ENCODE measurements at regions not wholly inside any gene's neighbourhood (a gene's known extent, or its start where the extent isn't known, plus 50 kb on each side); places are given as distances from the start of the nearest gene placed in this dataset.

DNA sequence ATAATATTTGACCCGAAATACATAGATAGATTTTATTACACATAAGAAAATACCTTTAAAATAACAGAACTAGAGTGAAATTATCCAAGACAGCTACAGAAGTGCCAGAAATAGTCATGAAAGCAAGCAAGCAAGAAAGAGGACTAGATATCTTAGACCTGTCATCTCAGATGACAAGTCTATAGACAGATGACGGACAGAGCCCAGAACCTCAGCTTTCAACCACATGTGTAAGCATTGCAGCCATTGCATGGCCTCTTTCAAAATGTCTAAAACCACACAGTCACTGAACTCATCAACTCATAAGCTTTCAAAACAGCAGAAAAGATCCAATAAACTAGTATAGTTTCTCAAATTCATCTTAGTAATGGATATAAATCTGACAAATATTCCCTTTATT lies 59.8 kb upstream of the FHIT start:
- no peak for DNase-seq (ENCODE audit: low read depth)

DNA sequence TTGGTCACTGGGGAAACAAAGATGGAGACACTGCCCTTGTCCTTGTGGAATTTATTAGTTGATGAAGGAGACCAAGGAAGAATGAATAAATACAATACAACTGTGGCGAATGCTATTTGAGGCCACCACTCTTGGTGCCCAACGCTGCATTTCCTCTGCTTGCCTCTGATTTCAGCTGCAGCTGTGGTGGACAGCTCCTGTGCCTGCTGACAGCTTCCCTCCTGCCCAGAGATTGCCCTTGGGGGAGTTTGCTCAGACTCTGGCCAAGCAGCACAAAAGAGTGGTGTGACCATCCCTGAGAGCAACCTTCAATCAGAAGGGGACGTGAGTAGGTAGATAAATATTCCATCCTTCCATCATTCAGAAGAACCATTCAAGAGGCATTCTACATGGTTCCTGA lies 64.6 kb upstream of the FHIT start:
- DNase-seq (ENCODE audit: low read depth): no peak

DNA sequence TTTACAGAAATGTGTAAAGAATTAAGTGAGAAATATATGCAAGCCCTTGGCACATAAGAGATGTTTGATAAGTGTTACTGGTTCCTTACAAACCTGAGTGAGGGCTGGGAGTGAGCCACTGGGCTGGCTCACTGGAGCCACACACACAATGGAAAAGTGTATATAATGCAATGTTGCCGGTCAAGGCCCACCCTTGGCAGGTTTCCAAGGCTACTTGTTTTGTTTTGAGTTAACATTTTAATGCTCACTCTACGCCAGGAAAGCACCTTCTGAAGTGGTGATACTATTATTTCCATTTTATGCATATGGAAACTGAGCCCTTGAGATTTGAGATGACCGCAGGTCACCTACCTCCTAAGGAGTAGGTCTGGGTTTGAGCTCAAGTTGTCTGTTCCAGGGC lies 71.8 kb upstream of the FHIT start:
- no peak for DNase-seq (ENCODE audit: low read depth)

DNA sequence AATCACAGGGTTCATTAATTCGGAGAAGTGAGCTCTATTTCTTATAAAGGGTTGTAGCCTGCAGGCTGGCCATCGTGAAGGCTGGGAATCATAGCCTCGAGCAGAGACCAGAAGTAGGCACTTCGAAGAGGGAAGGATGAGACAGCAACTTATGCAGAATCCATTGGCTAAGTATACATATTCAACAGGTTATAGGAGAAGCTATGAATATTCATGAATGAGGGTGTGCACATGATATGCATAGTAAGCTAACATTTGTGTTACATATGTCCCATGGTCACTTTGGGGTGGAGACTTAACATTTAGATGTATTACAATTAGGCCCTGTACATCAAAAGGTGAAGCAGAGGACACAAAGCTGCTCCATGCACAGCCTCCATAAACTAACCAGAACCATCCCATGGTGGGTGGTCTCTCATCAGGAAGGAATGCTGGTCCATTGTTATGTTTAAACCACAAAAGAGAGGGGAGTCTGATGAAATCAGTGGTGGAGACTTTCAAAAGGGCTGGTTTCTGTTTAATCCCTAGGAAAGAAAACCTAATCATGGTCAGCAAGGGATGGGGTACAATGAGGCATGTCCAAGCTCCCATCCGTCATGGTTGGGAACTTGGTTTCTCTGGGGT lies 80.8 kb upstream of the FHIT start:
- DNase-seq (ENCODE audit: low read depth): no peak

DNA sequence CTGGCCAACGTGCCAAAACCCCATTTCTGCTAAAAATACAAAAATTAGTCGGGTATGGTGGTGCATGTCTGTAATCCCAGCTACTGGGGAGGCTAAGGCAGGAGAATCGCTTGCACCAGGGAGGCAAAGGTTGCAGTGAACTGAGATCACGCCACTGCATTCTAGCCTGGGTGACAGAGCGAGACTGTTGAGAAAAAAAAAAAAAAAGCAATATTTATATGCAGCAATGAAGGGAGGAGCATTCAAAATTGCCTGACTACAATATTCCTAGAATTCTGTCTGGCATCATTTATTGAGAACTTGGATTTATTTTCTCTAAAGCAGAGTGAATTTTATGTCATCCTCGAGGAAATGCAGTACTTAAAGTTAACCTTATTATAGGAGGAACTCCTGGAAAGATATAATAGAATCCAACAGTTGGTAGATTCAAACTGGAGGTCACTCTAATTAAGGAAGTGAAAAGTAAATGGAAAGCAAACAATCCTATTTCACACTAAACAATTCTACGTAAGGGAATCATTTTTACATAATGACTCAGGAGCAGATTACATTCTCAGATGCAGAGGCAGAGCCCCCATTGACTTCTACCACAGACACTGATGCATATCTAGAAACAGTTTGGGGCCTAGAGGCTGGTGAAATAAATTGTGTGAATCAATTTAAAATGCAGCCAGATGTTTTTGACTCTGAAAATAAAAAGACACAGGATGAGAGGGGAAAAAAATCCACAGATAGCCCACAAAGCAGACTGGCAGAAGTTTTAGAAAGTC lies 82.1 kb upstream of the FHIT start:
- DNase-seq (ENCODE audit: low read depth): no peak

DNA sequence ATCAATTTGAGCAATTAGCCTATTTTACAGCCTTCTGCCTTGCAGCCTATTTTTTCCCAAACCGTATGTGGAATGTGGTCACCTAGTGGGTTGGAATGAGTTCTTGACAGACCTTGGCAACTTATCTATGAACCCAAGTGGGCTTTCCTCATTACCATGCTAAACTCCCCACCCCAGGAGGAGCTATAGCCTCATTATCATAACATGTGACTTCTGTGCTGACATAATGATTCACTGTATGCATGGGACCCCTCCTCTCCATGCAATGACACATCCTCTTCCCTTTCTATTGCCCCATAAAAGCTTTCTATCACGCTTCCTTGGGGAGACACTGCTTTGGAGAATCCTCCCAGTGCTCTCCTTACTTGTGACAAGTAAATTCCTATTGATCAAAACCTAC lies 83.5 kb upstream of the FHIT start:
- no peak for DNase-seq (ENCODE audit: low read depth)

GRCh38 chr3:61340931-61341461 lies 89.7 kb upstream of the FHIT start:
- DNase-seq (ENCODE audit: low read depth): no peak

- DNase-seq (ENCODE audit: low read depth): no peak
Measured at GRCh38 chr3:61343543-61343942, 92.3 kb upstream of the FHIT start.

GRCh38 chr3:61345020-61345419 lies 93.8 kb upstream of the FHIT start:
- no peak for DNase-seq (ENCODE audit: low read depth)

- DNase-seq (ENCODE audit: low read depth): no peak
Measured at GRCh38 chr3:61347981-61348380, 96.7 kb upstream of the FHIT start.

DNA sequence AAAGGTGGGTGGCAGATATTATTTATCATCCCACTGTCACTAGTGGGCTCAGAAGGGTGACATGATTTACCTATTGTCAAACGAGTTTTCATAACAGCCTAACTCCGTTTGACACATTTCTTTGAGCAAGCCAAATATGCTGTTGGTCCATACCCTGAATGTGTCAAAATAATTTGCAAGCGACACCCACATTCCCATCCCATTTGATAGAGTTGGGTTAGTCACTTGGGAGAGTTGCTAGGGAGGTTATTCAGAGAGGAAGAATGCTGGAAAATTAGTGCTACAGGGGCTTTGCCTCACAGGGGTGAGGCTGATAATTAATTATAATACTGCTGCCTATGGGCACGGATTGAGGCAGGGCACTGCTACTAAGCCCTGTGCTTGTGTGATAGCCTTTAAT lies 98.5 kb upstream of the FHIT start:
- no peak for DNase-seq (ENCODE audit: low read depth)

DNA sequence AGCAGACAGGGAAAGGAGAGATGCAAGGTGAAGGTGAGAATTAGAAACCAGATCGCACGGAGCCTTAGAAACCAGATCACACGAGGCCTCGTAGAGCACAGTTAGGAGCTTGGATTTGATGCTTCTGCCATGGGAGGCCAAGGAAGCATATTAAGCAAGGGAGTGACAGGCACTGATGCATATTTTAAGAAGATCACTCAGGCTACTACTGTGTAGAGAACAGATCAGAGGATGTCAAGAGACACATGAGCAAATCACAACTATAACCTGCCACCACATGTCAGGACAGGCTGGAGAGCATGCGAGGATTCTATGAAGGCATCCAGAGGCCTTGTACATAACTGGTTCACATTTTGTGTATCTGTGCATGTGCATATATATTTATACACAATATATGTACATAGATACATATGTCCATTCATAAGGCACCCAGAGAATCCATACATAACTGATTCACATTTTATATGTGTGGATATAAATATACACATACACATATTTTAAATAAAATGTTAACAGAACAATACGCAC lies 99.6 kb upstream of the FHIT start:
- no peak for DNase-seq (ENCODE audit: low read depth)

- no peak for DNase-seq (ENCODE audit: low read depth)
Measured at GRCh38 chr3:61352306-61352705, 101.1 kb upstream of the FHIT start.

- no peak for DNase-seq (ENCODE audit: low read depth)
Measured at GRCh38 chr3:61353382-61353781, 102.1 kb upstream of the FHIT start.

- DNase-seq (ENCODE audit: low read depth): no peak
Measured at GRCh38 chr3:61354604-61355003, 103.4 kb upstream of the FHIT start.

GRCh38 chr3:61356685-61357084 lies 105.4 kb upstream of the FHIT start:
- DNase-seq (ENCODE audit: low read depth): no peak

DNA sequence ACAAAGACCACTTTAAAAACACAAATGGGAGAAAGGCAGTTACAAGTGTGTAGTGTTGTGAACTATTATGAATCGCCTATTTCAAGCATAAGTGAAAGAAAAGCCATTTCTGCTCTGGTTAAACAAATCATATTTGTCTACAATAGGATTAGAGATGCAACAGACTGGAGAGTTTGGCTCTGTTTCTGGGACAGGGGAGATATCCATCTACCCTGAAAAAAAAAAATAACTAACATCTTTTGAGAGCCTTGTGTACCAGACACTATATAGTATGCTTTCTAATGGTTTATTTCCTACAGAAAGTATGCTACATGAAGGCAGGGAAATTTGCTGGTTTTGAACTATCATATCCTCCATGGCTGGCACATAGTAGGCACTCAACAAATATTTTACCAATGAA lies 106.7 kb upstream of the FHIT start:
- DNase-seq (ENCODE audit: low read depth): no peak

DNA sequence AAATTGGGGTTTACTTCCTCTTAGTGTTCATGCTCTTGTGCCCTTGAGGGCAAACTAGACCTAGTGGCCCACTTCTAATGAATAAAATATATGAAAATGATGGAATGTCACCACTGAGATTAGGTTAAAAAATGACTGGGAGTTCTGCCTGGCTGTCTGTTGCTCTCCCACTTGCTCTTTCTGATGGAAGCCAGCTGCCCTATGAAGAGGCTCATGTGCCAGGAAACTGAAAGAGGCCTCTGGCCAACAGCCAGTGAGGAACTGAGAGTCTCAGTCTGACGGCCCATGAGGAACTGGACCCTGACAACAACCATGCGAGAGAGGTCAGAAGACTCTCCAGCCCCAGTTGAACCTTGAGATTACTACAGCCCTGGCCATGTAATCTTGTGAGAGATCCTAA lies 107.1 kb upstream of the FHIT start:
- DNase-seq (ENCODE audit: low read depth): no peak

GRCh38 chr3:61360297-61360965 lies 109.2 kb upstream of the FHIT start:
- DNase-seq (ENCODE audit: low read depth): no peak

- no peak for DNase-seq (ENCODE audit: low read depth)
Measured at GRCh38 chr3:61369678-61370077, 118.4 kb upstream of the FHIT start.

GRCh38 chr3:61371123-61371522 lies 119.9 kb upstream of the FHIT start:
- no peak for DNase-seq (ENCODE audit: low read depth)

- DNase-seq (ENCODE audit: low read depth): no peak
Measured at GRCh38 chr3:61372723-61373122, 121.5 kb upstream of the FHIT start.

GRCh38 chr3:61378311-61378710 lies 127.1 kb upstream of the FHIT start:
- no peak for DNase-seq (ENCODE audit: low read depth)
